ENCODE measurements at regions not wholly inside any gene's neighbourhood (a gene's known extent, or its start where the extent isn't known, plus 50 kb on each side); places are given as distances from the start of the nearest gene placed in this dataset.

DNA sequence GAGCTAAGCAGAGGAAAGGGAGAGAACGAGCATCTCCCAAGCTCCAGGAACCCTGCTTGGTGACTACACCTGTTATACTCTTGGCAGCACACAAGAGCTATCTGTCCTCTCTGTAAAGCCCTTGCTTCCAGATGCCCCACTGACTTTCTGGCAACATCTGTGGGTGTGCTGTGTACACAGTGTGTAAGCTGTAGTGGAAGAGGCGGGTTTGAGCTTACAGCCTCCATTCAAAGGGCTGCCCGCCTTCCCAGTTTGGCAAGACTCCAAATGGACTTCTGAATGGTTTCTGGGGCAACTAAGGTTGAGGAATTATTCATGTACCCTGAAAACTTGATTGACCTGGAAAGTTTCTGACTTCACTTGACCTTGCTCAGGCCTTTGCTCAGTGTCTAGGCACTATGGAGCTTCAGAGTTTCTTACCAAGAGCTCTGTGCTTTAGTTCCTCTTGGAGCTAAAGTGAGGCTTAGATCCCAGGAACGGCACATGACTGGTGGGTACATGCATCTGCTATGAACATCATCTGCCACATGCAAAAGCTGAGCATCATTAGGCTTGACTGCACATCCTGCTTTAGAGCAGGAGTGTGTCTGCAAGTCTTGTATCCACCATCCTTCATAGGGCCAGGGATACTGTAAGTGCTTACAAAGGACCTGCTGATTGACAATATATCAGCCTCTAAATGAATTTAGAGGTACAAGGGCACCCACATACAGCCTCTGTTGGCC is 290.9 kb upstream of the SIX2 start:
- no peak for DNase-seq

GRCh38 chr2:45299361-45299760 is 290.1 kb upstream of the SIX2 start:
- no peak for DNase-seq

GRCh38 chr2:45293182-45293581 is 283.9 kb upstream of the SIX2 start:
- no peak for DNase-seq

DNA sequence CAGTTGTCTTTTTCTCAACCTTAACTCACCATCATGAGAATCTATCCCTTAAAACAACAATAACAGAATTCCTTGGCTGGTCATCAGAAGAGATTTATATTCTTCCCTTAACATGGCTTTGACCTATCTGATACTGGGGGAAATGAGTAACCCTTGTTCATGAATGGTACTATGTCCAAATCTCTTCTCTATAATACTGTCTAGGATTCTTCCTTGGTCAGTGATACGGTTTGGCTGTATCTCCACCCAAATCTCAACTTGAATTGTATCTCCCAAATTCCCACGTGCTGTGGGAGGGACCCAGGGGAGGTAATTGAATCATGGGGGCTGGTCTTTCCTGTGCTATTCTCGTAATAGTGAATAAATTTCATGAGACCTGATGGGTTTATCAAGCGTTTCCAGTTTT is 282.0 kb upstream of the SIX2 start:
- DNase-seq, result no peak

DNA sequence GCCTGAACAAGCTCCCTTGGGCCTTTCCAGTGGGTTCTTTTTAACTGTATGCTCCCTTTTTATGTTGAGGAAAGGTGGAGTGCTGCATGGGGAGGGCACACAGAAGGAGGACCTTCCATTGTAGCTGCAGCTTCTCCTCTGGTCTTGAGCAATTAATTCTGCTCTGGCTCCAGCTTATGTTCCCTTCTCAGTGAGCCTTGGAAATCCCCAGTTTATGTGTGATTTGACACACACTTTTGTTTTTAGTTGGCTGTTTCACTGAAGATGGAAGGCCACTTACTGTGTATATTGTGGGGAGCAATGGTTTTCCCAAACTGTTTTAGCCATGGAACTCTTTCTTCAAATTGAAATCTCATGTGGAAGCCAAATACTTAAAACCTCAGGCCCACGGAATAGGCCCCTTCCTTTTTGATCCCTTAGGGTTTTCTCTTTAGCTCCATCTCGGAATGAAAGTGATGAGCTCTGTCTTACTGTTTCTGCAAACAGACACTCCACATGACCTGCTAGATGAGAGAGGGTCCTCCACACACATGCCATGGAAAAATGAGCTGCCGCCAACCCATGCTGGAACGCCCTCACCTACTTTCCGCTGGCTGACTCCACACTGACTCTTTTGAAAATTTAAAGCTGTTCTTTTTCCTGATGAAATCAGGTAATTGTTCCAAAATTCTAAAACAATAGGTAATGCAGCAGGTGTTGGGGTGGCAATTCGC is 280.9 kb upstream of the SIX2 start:
- no peak for DNase-seq

DNA sequence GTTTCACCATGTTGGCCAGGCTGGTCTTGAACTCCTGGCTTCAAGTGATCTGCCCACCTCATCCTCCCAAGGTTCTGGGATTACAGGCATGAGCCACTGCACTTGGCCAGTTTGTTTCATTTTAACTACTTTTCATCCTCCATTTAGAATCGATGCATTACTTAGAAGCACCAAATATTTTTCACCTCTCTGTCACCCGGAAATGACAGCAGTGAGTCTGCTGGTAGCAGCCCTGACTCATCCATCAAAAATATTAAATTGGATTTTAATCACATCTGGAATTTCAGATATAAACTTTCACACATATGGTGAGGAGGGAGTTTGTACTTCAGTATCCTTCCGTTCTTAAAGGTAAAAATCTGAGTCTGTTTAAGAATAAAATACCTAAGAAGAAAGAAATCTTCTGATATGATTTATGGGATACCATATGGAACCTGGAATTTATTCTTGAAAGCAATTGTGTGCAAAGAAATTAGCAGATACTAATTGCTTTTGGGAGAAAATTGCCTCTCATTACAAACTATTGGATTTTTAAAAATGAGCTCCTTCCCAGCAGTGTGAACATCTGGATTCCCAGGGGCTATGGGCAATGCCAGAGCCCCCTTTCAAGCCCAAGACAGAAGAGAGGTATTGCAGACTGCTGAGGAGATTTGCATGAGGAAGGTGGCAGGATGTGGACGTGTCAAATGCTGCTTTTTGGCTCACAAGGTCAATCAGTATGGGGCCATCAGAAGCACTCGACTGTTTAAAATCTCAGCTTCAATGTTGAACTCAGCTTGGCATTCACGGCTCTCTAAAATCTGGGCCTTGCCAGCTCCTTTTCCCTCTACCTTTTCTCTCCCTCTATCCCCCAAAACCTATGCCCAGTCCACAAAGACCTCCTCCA is 279.5 kb upstream of the SIX2 start:
- no peak for DNase-seq

DNA sequence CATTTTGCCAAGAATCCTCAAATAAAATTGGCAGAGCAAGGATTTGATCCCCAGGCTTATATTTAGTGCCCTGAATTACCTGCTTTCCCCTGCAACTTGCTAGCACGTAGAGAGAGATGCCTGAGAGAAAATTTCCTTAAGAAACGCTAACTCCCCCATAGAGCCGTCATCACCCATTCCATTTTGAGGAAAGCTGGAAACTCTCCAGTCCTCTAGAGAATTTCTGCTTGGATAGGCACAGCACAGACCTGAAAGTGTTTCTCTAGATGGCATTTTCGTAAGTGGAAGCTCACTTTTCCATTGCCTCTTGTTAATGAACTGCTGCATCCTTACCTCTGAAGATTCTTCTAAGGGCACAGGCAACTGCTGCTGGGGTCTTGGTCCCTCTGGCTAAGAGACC is 277.8 kb upstream of the SIX2 start:
- no peak for DNase-seq

DNA sequence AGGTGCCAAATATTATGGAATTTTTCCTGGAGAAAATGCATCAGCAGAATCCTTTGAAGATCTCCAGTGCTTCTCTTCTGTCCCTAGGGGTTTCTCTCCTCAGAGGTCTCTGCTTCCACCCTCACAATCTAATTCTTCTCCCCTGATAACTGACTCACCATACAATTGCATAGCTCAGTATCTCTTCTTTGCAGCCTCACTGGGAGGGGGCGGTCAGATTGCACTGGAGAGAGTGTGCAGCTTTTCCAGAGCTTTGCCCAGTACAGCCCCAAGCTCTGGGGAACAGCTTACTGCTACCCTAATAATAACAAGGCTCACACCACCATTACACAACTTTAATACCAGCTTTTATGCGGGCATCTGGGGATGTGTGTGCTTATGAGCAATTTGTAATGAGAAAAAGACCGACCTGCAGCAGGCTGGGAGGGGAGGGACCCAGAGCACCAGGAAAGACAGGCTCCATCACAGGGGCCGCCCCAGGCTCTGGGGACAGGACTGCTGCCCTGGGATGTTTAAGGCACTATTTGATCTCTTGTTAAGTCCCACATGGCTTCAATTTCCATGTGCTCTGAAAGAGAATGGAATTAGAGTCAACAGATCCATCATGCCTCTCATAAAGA is 276.6 kb upstream of the SIX2 start:
- DNase-seq, result no peak

GRCh38 chr2:45285311-45285710 is 276.1 kb upstream of the SIX2 start:
- no peak for DNase-seq

DNA sequence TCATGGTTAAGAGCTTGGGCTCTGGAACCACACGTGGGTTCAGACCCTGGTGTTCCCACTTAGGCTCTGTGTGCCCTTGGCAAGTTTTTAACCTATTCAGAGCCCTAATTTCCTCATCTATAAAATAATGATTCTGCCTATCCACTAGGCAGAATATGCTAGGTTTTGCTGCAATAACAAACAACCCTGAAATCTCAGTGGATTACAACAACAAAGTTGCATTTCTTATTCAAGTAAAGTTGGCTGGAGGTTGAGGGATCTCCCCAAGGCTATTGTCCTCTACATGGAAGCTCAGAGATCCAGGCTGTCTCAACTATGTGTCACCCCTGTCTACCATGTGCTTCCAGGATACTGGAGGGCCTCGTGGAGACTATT is 275.4 kb upstream of the SIX2 start:
- DNase-seq, result no peak

- no peak for DNase-seq
These were observed 274.7 kb upstream of the SIX2 start for GRCh38 chr2:45283764-45284620.

DNA sequence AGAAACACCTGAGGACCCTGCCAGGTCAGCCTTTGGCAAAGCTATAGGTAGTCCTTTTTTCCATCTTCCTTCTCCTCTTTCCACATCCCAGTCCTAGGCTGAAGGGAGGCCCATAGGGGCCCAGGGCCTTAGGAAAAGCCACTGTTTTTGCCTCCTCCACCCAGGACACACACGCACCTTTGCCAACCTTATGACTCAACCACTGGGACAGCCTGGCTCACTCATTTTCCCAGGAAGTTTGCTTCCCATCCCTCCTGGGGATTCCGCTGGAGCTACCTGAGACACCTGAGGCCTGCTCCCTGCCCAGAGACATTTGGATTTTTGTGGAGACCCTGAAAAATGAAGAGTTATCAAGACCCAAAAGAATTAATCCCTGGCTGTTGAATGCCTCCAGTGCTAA is 273.4 kb upstream of the SIX2 start:
- no peak for DNase-seq

DNA sequence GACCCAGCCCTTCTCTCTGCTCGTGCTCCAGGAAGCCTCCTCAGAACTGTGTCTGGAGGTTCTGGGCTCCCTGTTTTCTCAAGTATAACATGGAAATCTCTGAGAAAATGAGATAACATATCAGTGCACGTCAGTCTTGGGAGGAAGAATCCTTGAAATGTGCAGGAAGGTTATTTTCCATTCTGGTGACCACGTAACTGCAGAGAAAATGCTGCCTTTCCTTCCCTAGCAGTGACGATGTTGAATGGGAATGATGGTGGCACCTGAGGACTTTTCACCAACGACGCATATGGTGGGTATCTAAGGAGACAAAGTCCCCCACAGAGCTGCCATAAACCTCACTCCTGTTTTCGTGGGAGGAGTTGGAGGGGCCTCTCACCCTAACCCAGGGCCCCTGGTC is 272.1 kb upstream of the SIX2 start:
- no peak for DNase-seq

- no peak for DNase-seq
These were observed 271.5 kb upstream of the SIX2 start for GRCh38 chr2:45280794-45281193.

DNA sequence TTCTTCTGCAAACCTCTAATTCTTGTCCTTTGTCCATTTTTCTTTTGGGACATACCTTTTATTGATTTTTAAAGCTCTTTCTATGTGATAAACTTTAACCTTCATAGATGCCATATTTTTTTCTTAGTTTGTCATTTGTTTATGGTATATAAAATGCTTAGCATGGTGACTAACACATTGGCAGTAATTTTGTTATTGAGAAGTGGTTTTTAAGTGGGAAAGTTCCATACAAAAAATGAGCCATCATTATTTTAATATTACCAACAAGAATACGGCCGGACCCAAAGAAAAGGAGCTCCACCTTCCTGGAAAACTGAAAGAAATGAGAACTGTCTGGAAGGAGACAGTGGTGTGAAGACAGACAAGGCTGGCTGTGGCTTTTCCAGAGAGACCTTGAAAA is 270.1 kb upstream of the SIX2 start:
- DNase-seq, result no peak

DNA sequence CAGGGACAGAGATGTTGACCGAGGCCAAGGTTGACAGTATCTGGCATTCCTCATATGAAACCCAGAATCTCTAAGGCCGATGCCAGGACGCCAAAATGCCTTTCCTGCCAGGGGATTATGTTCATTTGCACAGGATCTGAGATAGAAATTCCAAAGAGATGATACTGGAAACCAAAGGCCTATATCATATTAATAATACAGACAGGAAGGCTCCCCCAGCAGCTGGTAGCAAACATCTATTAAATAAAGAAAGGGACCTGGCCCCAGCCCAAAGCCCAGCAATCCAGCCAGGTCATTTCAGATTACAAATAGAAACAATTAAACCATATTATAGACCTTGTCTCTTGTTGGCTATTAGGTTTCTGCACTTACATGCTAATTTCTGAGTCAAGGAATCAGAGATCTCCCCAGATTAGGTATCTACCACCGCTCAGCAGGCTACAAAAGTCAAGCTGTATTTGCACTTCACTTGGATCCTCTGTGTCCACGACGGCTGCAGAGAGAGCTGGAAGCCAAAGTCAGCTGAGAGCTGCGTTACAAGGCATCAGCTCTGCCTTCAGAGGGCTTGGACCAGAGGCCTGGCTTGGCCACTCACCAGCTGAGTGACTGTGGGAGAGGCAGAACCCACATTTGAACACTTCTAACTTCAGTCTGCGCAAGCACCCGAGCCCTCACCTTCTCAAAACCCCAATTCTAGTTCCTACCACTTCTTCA is 269.3 kb upstream of the SIX2 start:
- no peak for DNase-seq

GRCh38 chr2:45276914-45277313 is 267.7 kb upstream of the SIX2 start:
- DNase-seq, result no peak

- DNase-seq, result no peak
These were observed 266.6 kb upstream of the SIX2 start for GRCh38 chr2:45275806-45276205.

- DNase-seq, result no peak
These were observed 266.1 kb upstream of the SIX2 start for GRCh38 chr2:45275242-45275805.

DNA sequence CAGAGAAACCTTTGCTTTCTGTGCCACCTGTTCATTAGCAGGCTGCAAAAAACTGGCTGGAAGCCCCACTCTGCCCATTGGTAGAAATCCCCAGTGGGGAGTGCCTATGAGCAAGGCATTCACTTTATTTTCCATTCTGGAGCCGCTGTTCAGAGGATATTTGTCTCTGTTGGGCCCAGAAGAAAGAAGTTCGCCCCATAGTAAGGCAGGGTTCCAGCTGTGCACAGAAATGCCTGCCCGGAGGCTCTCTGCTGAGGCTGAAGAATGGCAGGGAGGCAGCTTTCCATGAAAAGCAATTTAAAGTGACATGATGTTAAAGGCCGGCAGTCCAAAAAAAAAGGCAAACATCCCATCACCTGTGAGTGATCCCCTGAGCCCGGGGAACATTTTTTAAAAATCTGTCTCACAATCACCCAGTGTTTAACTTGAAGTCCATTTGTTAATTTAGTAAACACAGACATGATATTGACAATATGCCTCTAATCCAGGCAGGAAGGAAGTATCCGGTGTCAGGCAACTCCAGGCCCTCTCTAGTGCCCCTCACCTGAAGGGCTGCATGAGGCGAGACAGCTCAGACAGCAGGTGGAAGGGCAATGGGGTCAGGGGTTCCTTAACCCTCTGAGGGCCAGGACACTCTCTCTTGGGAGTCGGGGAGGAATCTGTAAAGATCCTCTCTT is 265.1 kb upstream of the SIX2 start:
- no peak for DNase-seq

Data from inflammatory macrophage (primary cell).